H1 (cell line): ENCODE measurements at regions not wholly inside any gene's neighbourhood (a gene's known extent, or its start where the extent isn't known, plus 50 kb on each side); places are given as distances from the start of the nearest gene placed in this dataset.

Experiments used
- CTCF ChIA-PET: fragments of 300-600 bp; sonication (Branson Sonifier 250); formaldehyde crosslinking; loops from one replicate; lab custom pipeline; 2021; ENCODE audit not compliant: partially characterized antibody; lab: Charles Lee
- POLR2A ChIA-PET: fragments of 300-600 bp; sonication (Branson Sonifier 250); formaldehyde crosslinking; loops from one replicate; lab custom pipeline; 2021; ENCODE audit warnings: inconsistent platforms; ENCODE audit not compliant: partially characterized antibody; lab: Charles Lee
- DNase-seq, 2 experiments: peaks; one replicate each; pipeline versions ENCODE4 v3.0.0 to v3.0.0-alpha.2; 2010 to 2022; ENCODE audit warnings: low spot score in 2 of 2, low read depth in 1 of 2, mixed read lengths in 1 of 2
- FAIRE-seq: peaks from 2 replicates; lab custom pipeline; 2011; peaks lifted over from hg19 to GRCh38; lab: Jason Lieb, UNC
- H2AFZ ChIP-seq: 2 replicates; pipeline ENCODE4 v1.8.1; 2012; ENCODE audit warnings: low read length, inconsistent platforms
- H2AK5ac ChIP-seq: 2 replicates; pipeline ENCODE4 v1.6.1; 2013; ENCODE audit warnings: low read depth, low read length
- H2BK120ac ChIP-seq: replicated peaks from 2 replicates; pipeline ENCODE3; 2013; ENCODE audit warnings: low read depth, low read length, inconsistent platforms
- H2BK12ac ChIP-seq: 2 replicates; pipeline ENCODE4 v1.6.1; 2013; ENCODE audit warnings: low read depth, low read length
- H2BK15ac ChIP-seq: 2 replicates; pipeline ENCODE4 v1.6.1; 2013; ENCODE audit warnings: low read length
- H2BK20ac ChIP-seq: 2 replicates; pipeline ENCODE4 v1.6.1; 2013; ENCODE audit warnings: low read length
- H2BK5ac ChIP-seq: 2 replicates; pipeline ENCODE4 v1.6.1; 2013; ENCODE audit warnings: low read depth, low read length
- H3K14ac ChIP-seq: 2 replicates; pipeline ENCODE4 v1.6.1; 2013; ENCODE audit warnings: inconsistent platforms; ENCODE audit not compliant: insufficient read length
- H3K18ac ChIP-seq: 2 replicates; pipeline ENCODE4 v1.6.1; 2013; ENCODE audit warnings: low read length; ENCODE audit errors: extremely low read depth
- H3K23ac ChIP-seq: 2 replicates; pipeline ENCODE4 v1.6.1; 2013; ENCODE audit warnings: inconsistent platforms; ENCODE audit not compliant: insufficient read length
- H3K23me2 ChIP-seq: 2 replicates; pipeline ENCODE4 v1.6.1; 2013; ENCODE audit warnings: low read depth, low read length
- H3K27ac ChIP-seq: 2 replicates; pipeline ENCODE4 v1.6.1; 2011; ENCODE audit warnings: low read depth, low read length, inconsistent platforms
- H3K27me3 ChIP-seq, 4 experiments: replicated peaks in 1 of 4; 1 replicate in 1 of 4; 2 replicates in 3 of 4; pipeline versions ENCODE4 v1.6.1 to v1.8.1; 2011 to 2013; ENCODE audit warnings: low read length in 3 of 4, mild to moderate bottlenecking in 3 of 4, inconsistent platforms in 2 of 4, mixed read lengths in 2 of 4, moderate library complexity in 1 of 4; ENCODE audit not compliant: control insufficient read depth in 3 of 4, insufficient read depth in 3 of 4; ENCODE audit errors: extremely low read depth in 1 of 4
- H3K36me3 ChIP-seq, 4 experiments: 2 replicates each; pipeline versions ENCODE4 v1.6.1 to v1.8.1; 2011 to 2013; ENCODE audit warnings: mild to moderate bottlenecking in 4 of 4, low read length in 3 of 4, moderate library complexity in 2 of 4, control low read depth in 1 of 4, inconsistent platforms in 1 of 4; ENCODE audit not compliant: insufficient read depth in 4 of 4, control insufficient read depth in 2 of 4
- H3K4ac ChIP-seq: replicated peaks from 2 replicates; pipeline ENCODE3; 2013; ENCODE audit warnings: low read length, low read depth, mixed read lengths, inconsistent platforms; ENCODE audit not compliant: insufficient read length
- H3K4me1 ChIP-seq, 4 experiments: replicated peaks in 1 of 4; 1 replicate in 1 of 4; 2 replicates in 3 of 4; pipeline versions ENCODE4 v1.6.1 to v1.8.1; 2011 to 2013; ENCODE audit warnings: low read length in 3 of 4, inconsistent platforms in 2 of 4, mixed read lengths in 1 of 4; ENCODE audit not compliant: insufficient read depth in 4 of 4, control insufficient read depth in 3 of 4
- H3K4me2 ChIP-seq, 2 experiments: 2 replicates each; pipeline versions ENCODE4 v1.6.1 to v1.8.1; 2011 to 2013; ENCODE audit warnings: low read depth in 2 of 2, low read length in 2 of 2, control low read depth in 1 of 2, inconsistent platforms in 1 of 2, mild to moderate bottlenecking in 1 of 2; ENCODE audit not compliant: insufficient read depth in 1 of 2
- H3K4me3 ChIP-seq, 4 experiments: fragments of 200-600, 300-600 bp in 1 of 4; sonication (generic), shearing (Covaris generic), sonication (Bioruptor Twin) in 1 of 4; 2 replicates each; pipeline versions ENCODE4 v1.5.1 to v1.8.1; 2011 to 2016; ENCODE audit warnings: low read length in 4 of 4, low read depth in 3 of 4, control low read depth in 2 of 4, inconsistent platforms in 2 of 4, mild to moderate bottlenecking in 2 of 4, mixed read lengths in 1 of 4, moderate library complexity in 1 of 4; ENCODE audit not compliant: insufficient read depth in 2 of 4; ENCODE audit errors: extremely low read depth in 1 of 4
- H3K56ac ChIP-seq: replicated peaks from 2 replicates; pipeline ENCODE3; 2013; ENCODE audit warnings: low read depth, mild to moderate bottlenecking, mixed read lengths, low read length, inconsistent platforms; ENCODE audit not compliant: insufficient read length
- H3K79me1 ChIP-seq: 2 replicates; pipeline ENCODE4 v1.6.1; 2013; ENCODE audit warnings: low read depth, low read length, control low read depth
- H3K79me2 ChIP-seq, 2 experiments: 2 replicates each; pipeline versions ENCODE4 v1.6.1 to v1.8.1; 2012 to 2013; ENCODE audit warnings: low read length in 2 of 2, mild to moderate bottlenecking in 2 of 2, inconsistent platforms in 1 of 2; ENCODE audit not compliant: insufficient read depth in 2 of 2, control insufficient read depth in 1 of 2
- H3K9ac ChIP-seq, 4 experiments: replicated peaks in 1 of 4; 1 replicate in 1 of 4; 2 replicates in 3 of 4; pipeline versions ENCODE4 v1.6.1 to v1.8.1; 2011 to 2013; ENCODE audit warnings: low read depth in 3 of 4, low read length in 3 of 4, control low read depth in 2 of 4, mild to moderate bottlenecking in 2 of 4, moderate library complexity in 2 of 4, inconsistent platforms in 1 of 4; ENCODE audit errors: extremely low read depth in 1 of 4
- H3K9me3 ChIP-seq, 2 experiments: 2 replicates each; pipeline versions ENCODE4 v1.6.1 to v1.8.1; 2012 to 2013; ENCODE audit warnings: mild to moderate bottlenecking in 2 of 2, moderate library complexity in 2 of 2, control low read depth in 1 of 2, inconsistent platforms in 1 of 2, low read depth in 1 of 2, low read length in 1 of 2, mixed read lengths in 1 of 2; ENCODE audit not compliant: insufficient read depth in 2 of 2
- H4K20me1 ChIP-seq, 2 experiments: replicated peaks in 1 of 2; 2 replicates each; pipeline versions ENCODE3 to v1.8.1; 2011 to 2013; ENCODE audit warnings: inconsistent platforms in 2 of 2, low read length in 2 of 2, mild to moderate bottlenecking in 1 of 2; ENCODE audit not compliant: insufficient read depth in 2 of 2, control insufficient read depth in 1 of 2
- H4K5ac ChIP-seq: 2 replicates; pipeline ENCODE4 v1.6.1; 2013; ENCODE audit warnings: low read length, low read depth, mixed read lengths, inconsistent platforms; ENCODE audit not compliant: insufficient read length
- H4K8ac ChIP-seq: 2 replicates; pipeline ENCODE4 v1.8.0; 2013; ENCODE audit warnings: mild to moderate bottlenecking, moderate library complexity, low read length, inconsistent platforms; ENCODE audit not compliant: insufficient read depth; ENCODE audit errors: extremely low read depth
- H4K91ac ChIP-seq: replicated peaks from 2 replicates; pipeline ENCODE3; 2013; ENCODE audit warnings: low read length, mixed read lengths, inconsistent platforms; ENCODE audit not compliant: insufficient read length
- CBX8 ChIP-seq: fragments of 300-800, 300-1000 bp; sonication (generic); IDR thresholded peaks from 2 replicates; pipeline ENCODE4 v1.7.1; 2016; ENCODE audit warnings: low read depth, low read length, borderline replicate concordance
- CHD2 ChIP-seq: IDR thresholded peaks from 2 replicates; pipeline ENCODE4 v1.6.1; 2012; ENCODE audit warnings: low read length, improper control_type of control experiment
- EP300 ChIP-seq, 2 experiments: IDR thresholded peaks; 1 replicate in 1 of 2; 2 replicates in 1 of 2; pipeline ENCODE4 v1.6.1; 2011 to 2012; ENCODE audit warnings: low read depth in 2 of 2, low read length in 2 of 2, mild to moderate bottlenecking in 2 of 2, borderline replicate concordance in 1 of 2, inconsistent platforms in 1 of 2, moderate library complexity in 1 of 2
- EZH2 ChIP-seq: fragments of 200-600 bp; sonication (generic); IDR thresholded peaks from 2 replicates; pipeline ENCODE4 v1.7.1; 2012; ENCODE audit warnings: low read depth, mild to moderate bottlenecking, moderate library complexity, low read length, inconsistent platforms; ENCODE audit not compliant: severe bottlenecking
- NRF1 ChIP-seq: IDR thresholded peaks from 2 replicates; pipeline ENCODE4 v1.6.1; 2011; ENCODE audit warnings: mild to moderate bottlenecking, low read depth, low read length, improper control_type of control experiment
- PHF8 ChIP-seq: fragments of 200-600 bp; sonication (generic); conservative IDR thresholded peaks from 2 replicates; pipeline ENCODE4 v1.7.1; 2012; ENCODE audit warnings: low read depth, mild to moderate bottlenecking, inconsistent platforms, low read length, moderate library complexity
- RAD21 ChIP-seq, 2 experiments: IDR thresholded peaks in 1 of 2; conservative IDR thresholded peaks in 1 of 2; 2 replicates each; pipeline ENCODE4 v1.6.1; 2011; ENCODE audit warnings: low read depth in 2 of 2, low read length in 2 of 2, improper control_type of control experiment in 1 of 2, inconsistent platforms in 1 of 2, mild to moderate bottlenecking in 1 of 2, moderate library complexity in 1 of 2
- RBBP5 ChIP-seq: IDR thresholded peaks from 2 replicates; pipeline ENCODE4 v1.7.1; 2012; ENCODE audit warnings: low read depth, mild to moderate bottlenecking, inconsistent platforms, low read length, moderate library complexity, borderline replicate concordance
- WGBS, 2 experiments: shearing (Covaris generic) in 1 of 2; methylation state at CpG; one replicate each; pipeline versions ENCODE4 v1.1.6 to v1.1.7; 2013 to 2015; ENCODE audit warnings: low lambda C conversion rate in 2 of 2, mixed read lengths in 2 of 2, inconsistent platforms in 1 of 2, low coverage in 1 of 2, missing lambda C conversion rate in 1 of 2; ENCODE audit not compliant: insufficient replicate concordance in 2 of 2, insufficient coverage in 1 of 2, insufficient read length in 1 of 2; ENCODE audit errors: extremely low coverage in 1 of 2, missing lambda C conversion rate in 1 of 2; 5-methylcytosine and 5-hydroxymethylcytosine counted together

DNA sequence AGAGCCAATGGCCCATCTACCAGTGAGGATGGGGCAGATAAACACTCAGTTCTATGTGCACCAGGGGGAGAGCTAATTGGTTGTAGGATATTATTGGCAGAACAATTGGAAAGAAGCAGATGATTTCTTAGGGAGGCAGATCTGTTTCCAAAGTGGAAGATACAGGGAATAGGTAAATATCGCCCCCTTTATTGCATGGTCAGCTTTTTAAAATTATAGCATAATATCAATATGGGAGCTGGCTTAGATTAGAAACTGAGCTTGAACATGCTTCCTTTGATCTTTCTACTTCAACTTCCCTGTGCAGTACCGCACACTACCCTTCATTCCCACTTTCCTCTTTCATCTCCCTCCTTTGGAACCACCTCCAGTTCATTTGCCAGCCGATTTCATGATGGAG lies 64.0 kb upstream of the PLXNA2 start:
- Histone ChIP-seq H3K4me3 (no peak overlapping the region), H4K5ac (no peak overlapping the region), H3K27me3 (no peaks in the 10 kb centered on the region), H2BK15ac (no peak overlapping the region), H3K23ac (no peak overlapping the region), H4K20me1 (no peaks in the 10 kb centered on the region), H3K4ac (no peak overlapping the region), H3K36me3 (no peaks in the 10 kb centered on the region), H3K9ac (no peak overlapping the region), H3K27ac (no peak overlapping the region), H3K23me2 (no peaks in the 10 kb centered on the region; the same call in 1 of the 2 replicates), H2BK5ac (no peak overlapping the region), H3K4me2 (no peak overlapping the region), H3K79me1 (no peaks in the 10 kb centered on the region), H3K14ac (no peak overlapping the region), H3K4me1 (no peaks in the 10 kb centered on the region; a peak in 1 of 7 replicates), H2AFZ (no peak overlapping the region), H2BK120ac (no peak overlapping the region), H3K9me3 (no peaks in the 10 kb centered on the region), H2BK20ac (no peak overlapping the region), H2BK12ac (no peak overlapping the region), H3K79me2 (no peaks in the 10 kb centered on the region), H3K56ac (no peak overlapping the region), H4K91ac (no peak overlapping the region), H3K18ac (no peak overlapping the region), H2AK5ac (no peak overlapping the region), H4K8ac (no peak overlapping the region)
- FAIRE-seq (no peak), DNase-seq (no peak)
- CTCF ChIA-PET: interaction anchor here (0.8 to 1.6 kb wide), 2 partner anchors 29 to 63 kb away, joined by 3 read pairs; no protein-coding TSS in a partner anchor
- TF ChIP-seq EP300 (IDR thresholded peaks at IDR 0.05; ENCODE audit: borderline replicate concordance in 1 of 2, low read depth in 2 of 2, low read length in 2 of 2): no peak
- TF ChIP-seq RBBP5: no peak
- TF ChIP-seq NRF1: no peak
- TF ChIP-seq PHF8: no peak
- no peak for TF ChIP-seq CBX8
- TF ChIP-seq CHD2: no peak
- TF ChIP-seq RAD21 (IDR thresholded peaks at IDR 0.05 in 1 of 2, conservative IDR thresholded peaks at IDR 0.05 in 1 of 2; ENCODE audit: low read depth in 2 of 2, low read length in 2 of 2): no peak
- TF ChIP-seq EZH2: no peak
- 98% methylated on average over 3 of the region's 3 CpGs; no CpG with 5 or more reads in 1 of the 2 experiments for WGBS, 2 experiments
- POLR2A ChIA-PET: no interaction called here
